PC-3 (cell line): ENCODE measurements at regions not wholly inside any gene's neighbourhood (a gene's known extent, or its start where the extent isn't known, plus 50 kb on each side); places are given as distances from the start of the nearest gene placed in this dataset.

Source experiments
- EZH2 ChIP-seq: fragments of 300-600 bp; sonication (generic); IDR thresholded peaks from one replicate; pipeline ENCODE4 v1.6.1; 2017; ENCODE audit warnings: antibody characterized with exemption, mild to moderate bottlenecking, low read length; ENCODE audit not compliant: unreplicated experiment
- TF ChIP-seq, protein P1 (sequence below): fragments of 300-600 bp; sonication (generic); conservative IDR thresholded peaks from 2 replicates; pipeline ENCODE4 v1.5.1; 2017; ENCODE audit warnings: antibody characterized with exemption, low read depth, mild to moderate bottlenecking, low read length

DNA sequence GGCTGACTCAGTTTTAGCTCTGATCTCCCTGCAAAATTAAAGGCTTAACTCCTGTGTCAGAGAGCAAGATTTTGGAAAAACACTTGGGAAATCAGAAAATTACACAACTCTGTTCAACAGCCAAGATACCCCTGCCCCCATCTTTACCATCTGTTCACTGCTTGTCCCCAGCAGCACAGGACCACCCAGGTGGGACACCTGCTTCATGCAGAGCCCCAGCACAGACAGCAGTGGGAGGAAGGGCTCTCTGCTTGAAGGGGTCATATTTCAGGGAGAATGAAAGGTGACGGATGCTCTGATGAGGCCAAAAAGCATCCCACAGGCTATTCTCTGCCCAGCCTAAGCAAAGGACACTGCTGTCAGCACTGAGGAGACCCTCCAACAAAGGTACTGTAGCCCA is 584.6 kb upstream of the KLHL29 start:
- no peak for TF ChIP-seq EZH2
- TF ChIP-seq, protein P1, sequence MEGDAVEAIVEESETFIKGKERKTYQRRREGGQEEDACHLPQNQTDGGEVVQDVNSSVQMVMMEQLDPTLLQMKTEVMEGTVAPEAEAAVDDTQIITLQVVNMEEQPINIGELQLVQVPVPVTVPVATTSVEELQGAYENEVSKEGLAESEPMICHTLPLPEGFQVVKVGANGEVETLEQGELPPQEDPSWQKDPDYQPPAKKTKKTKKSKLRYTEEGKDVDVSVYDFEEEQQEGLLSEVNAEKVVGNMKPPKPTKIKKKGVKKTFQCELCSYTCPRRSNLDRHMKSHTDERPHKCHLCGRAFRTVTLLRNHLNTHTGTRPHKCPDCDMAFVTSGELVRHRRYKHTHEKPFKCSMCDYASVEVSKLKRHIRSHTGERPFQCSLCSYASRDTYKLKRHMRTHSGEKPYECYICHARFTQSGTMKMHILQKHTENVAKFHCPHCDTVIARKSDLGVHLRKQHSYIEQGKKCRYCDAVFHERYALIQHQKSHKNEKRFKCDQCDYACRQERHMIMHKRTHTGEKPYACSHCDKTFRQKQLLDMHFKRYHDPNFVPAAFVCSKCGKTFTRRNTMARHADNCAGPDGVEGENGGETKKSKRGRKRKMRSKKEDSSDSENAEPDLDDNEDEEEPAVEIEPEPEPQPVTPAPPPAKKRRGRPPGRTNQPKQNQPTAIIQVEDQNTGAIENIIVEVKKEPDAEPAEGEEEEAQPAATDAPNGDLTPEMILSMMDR = no peak
